ENCODE measurements at regions not wholly inside any gene's neighbourhood (a gene's known extent, or its start where the extent isn't known, plus 50 kb on each side); places are given as distances from the start of the nearest gene placed in this dataset.

- DNase-seq = no peak
These were observed 1541.7 kb upstream of the CDH8 start for GRCh38 chr16:63577891-63578290.

- DNase-seq = no peak
These were observed 1538.8 kb upstream of the CDH8 start for GRCh38 chr16:63575041-63575440.

GRCh38 chr16:63568164-63568563 is 1531.9 kb upstream of the CDH8 start:
- DNase-seq = no peak

GRCh38 chr16:63563819-63564505 is 1527.7 kb upstream of the CDH8 start:
- DNase-seq = no peak

- DNase-seq = no peak
These were observed 1517.7 kb upstream of the CDH8 start for GRCh38 chr16:63553980-63554379.

GRCh38 chr16:63539276-63539675 is 1503.0 kb upstream of the CDH8 start:
- no peak for DNase-seq

GRCh38 chr16:63530974-63531373 is 1494.7 kb upstream of the CDH8 start:
- DNase-seq = no peak

GRCh38 chr16:63530208-63530607 is 1494.0 kb upstream of the CDH8 start:
- DNase-seq = no peak

GRCh38 chr16:63527404-63527803 is 1491.2 kb upstream of the CDH8 start:
- DNase-seq = no peak

GRCh38 chr16:63516394-63516793 is 1480.2 kb upstream of the CDH8 start:
- DNase-seq = no peak

GRCh38 chr16:63512910-63513309 is 1476.7 kb upstream of the CDH8 start:
- no peak for DNase-seq

- no peak for DNase-seq
These were observed 1461.2 kb upstream of the CDH8 start for GRCh38 chr16:63497408-63497807.

- no peak for DNase-seq
These were observed 1460.0 kb upstream of the CDH8 start for GRCh38 chr16:63496282-63496681.

- DNase-seq = no peak
These were observed 1452.7 kb upstream of the CDH8 start for GRCh38 chr16:63488955-63489354.

- no peak for DNase-seq
These were observed 1444.8 kb upstream of the CDH8 start for GRCh38 chr16:63481060-63481459.

- DNase-seq = no peak
These were observed 1437.5 kb upstream of the CDH8 start for GRCh38 chr16:63473725-63474124.

- DNase-seq = no peak
These were observed 1431.3 kb upstream of the CDH8 start for GRCh38 chr16:63467513-63467912.

GRCh38 chr16:63462316-63462715 is 1426.1 kb upstream of the CDH8 start:
- no peak for DNase-seq

GRCh38 chr16:63461248-63461841 is 1425.1 kb upstream of the CDH8 start:
- DNase-seq = no peak

- no peak for DNase-seq
These were observed 1422.6 kb upstream of the CDH8 start for GRCh38 chr16:63458846-63459245.

GRCh38 chr16:63457869-63458268 is 1421.6 kb upstream of the CDH8 start:
- DNase-seq = no peak

GRCh38 chr16:63453261-63453660 is 1417.0 kb upstream of the CDH8 start:
- DNase-seq = no peak

GRCh38 chr16:63447121-63447520 is 1410.9 kb upstream of the CDH8 start:
- no peak for DNase-seq

- no peak for DNase-seq
These were observed 1406.0 kb upstream of the CDH8 start for GRCh38 chr16:63442246-63442645.

GRCh38 chr16:63426275-63426870 is 1390.1 kb upstream of the CDH8 start:
- DNase-seq = no peak
